Thymus (tissue), 11 donors: ENCODE measurements at regions not wholly inside any gene's neighbourhood (a gene's known extent, or its start where the extent isn't known, plus 50 kb on each side); places are given as distances from the start of the nearest gene placed in this dataset.

Experiments used
- DNase-seq, 9 donors: peaks; one replicate each; pipeline ENCODE4 v3.0.0-alpha.2; 2013; ENCODE audit warnings: low spot score in 9 of 9, low read depth in 6 of 9, missing footprints in 1 of 9
- H3K27ac ChIP-seq, 2 donors: one replicate each; pipeline ENCODE4 v1.5.1; 2013; ENCODE audit warnings: control low read depth in 1 of 2, low read depth in 1 of 2, low read length in 1 of 2, mild to moderate bottlenecking in 1 of 2, moderate library complexity in 1 of 2
- H3K27me3 ChIP-seq, 2 donors: one replicate each; pipeline ENCODE4 v1.5.1; 2013; ENCODE audit warnings: low read length in 1 of 2; ENCODE audit not compliant: control insufficient read depth in 2 of 2, insufficient read depth in 1 of 2
- H3K36me3 ChIP-seq, 2 donors: one replicate each; pipeline ENCODE4 v1.5.1; 2013; ENCODE audit warnings: low read length in 1 of 2, mild to moderate bottlenecking in 1 of 2, moderate library complexity in 1 of 2; ENCODE audit not compliant: control insufficient read depth in 2 of 2, insufficient read depth in 2 of 2
- H3K4me1 ChIP-seq, 2 donors: one replicate each; pipeline ENCODE4 v1.5.1; 2013; ENCODE audit warnings: low read length in 2 of 2; ENCODE audit not compliant: control insufficient read depth in 2 of 2, insufficient read depth in 2 of 2
- H3K4me3 ChIP-seq, 2 donors: one replicate each; pipeline ENCODE4 v1.5.1; 2013; ENCODE audit warnings: low read length in 2 of 2, control low read depth in 1 of 2, mild to moderate bottlenecking in 1 of 2
- H3K9me3 ChIP-seq, 2 donors: one replicate each; pipeline ENCODE4 v1.5.1; 2013; ENCODE audit warnings: low read length in 1 of 2, mild to moderate bottlenecking in 1 of 2; ENCODE audit not compliant: control insufficient read depth in 2 of 2, insufficient read depth in 1 of 2
- WGBS: extraction: QIAGEN DNeasy Blood & Tissue Kit; methylation state at CpG from one replicate; pipeline ENCODE4 v1.1.7; 2013; 5-methylcytosine and 5-hydroxymethylcytosine counted together
- donor health status: healthy.

- H3K36me3 ChIP-seq = no peaks in the 10 kb centered on the region
- H3K9me3 ChIP-seq = no peaks in the 10 kb centered on the region
- no peaks in the 10 kb centered on the region for H3K27me3 ChIP-seq
- no peaks in the 10 kb centered on the region for H3K4me1 ChIP-seq
- H3K27ac ChIP-seq = no peak overlapping the region
- WGBS = 82% methylated on average over 10 of the region's 10 CpGs
- no peak overlapping the region for H3K4me3 ChIP-seq
- no peak for DNase-seq
Observed at GRCh38 chr18:76098674-76099411, 396.2 kb downstream of the ZNF516 start.

- H3K4me1 ChIP-seq = no peaks in the 10 kb centered on the region
- H3K36me3 ChIP-seq = no peaks in the 10 kb centered on the region
- no peak overlapping the region for H3K27ac ChIP-seq
- no peak for DNase-seq
- peaks cover 0 to 7% of the 10 kb centered on the region in 2 donors for H3K9me3 ChIP-seq
- no peak overlapping the region for H3K4me3 ChIP-seq
- 92% methylated on average over 12 of the region's 12 CpGs for WGBS
- H3K27me3 ChIP-seq = no peaks in the 10 kb centered on the region
Observed at GRCh38 chr18:76081536-76081935, 413.5 kb downstream of the ZNF516 start.

GRCh38 chr18:76080430-76080829, 414.6 kb downstream of the ZNF516 start:
- no peaks in the 10 kb centered on the region for H3K4me1 ChIP-seq
- no peak overlapping the region for H3K4me3 ChIP-seq
- no peaks in the 10 kb centered on the region for H3K36me3 ChIP-seq
- no peak for DNase-seq
- H3K27me3 ChIP-seq = no peaks in the 10 kb centered on the region
- 95% methylated on average over 9 of the region's 9 CpGs for WGBS
- no peak overlapping the region for H3K27ac ChIP-seq
- H3K9me3 ChIP-seq = peaks cover 0 to 7% of the 10 kb centered on the region in 2 donors

DNA sequence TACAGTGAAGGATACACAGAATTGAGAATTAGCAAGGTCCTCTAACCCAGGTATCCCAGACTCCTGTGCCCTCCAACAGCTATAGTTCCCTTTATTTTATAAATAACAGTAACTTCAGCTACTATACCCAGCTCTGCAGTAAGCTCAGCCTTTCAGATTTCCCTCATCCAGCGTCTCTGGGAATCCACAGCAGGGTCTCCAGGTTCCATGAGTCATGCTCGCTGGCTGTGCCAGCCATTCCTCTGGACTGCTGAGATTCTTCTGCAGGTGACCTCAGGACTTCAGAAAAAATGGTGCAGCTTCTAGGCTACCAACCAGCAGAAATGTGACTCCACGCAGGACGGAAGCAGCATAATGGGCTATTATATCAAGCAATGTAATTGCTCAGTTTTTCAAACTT, 419.3 kb downstream of the ZNF516 start:
- no peak overlapping the region for H3K4me3 ChIP-seq
- no peaks in the 10 kb centered on the region for H3K27me3 ChIP-seq
- H3K36me3 ChIP-seq = no peaks in the 10 kb centered on the region
- no peaks in the 10 kb centered on the region for H3K4me1 ChIP-seq
- peaks cover 0 to 2% of the 10 kb centered on the region in 2 donors for H3K9me3 ChIP-seq
- H3K27ac ChIP-seq = no peak overlapping the region
- DNase-seq = no peak
- WGBS = 96% methylated on average over 4 of the region's 4 CpGs

DNA sequence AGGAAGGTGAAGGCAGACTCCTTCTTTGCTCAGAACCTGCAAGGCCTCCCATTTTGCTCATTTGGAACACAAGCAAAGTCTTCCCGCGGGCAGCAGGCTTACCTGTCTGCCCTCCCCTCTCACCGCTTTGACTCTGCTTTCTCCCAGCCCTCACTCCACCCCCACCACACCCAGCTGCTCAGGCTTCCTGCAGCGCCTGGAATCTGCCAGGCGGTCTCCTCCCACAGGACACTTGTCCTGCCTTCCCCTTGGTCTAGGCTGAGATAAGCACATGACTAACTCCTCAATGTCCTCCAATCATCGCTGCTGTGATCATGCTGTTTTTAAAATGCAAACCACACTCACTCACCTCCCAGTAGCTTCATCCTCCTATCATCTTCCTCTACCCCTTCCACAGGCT, 430.0 kb downstream of the ZNF516 start:
- Histone ChIP-seq H3K4me3 (no peak overlapping the region), H3K36me3 (no peaks in the 10 kb centered on the region), H3K27me3 (no peaks in the 10 kb centered on the region), H3K4me1 (no peaks in the 10 kb centered on the region), H3K27ac (no peak overlapping the region), H3K9me3 (no peaks in the 10 kb centered on the region)
- DNase-seq = no peak
- 27% methylated on average over 6 of the region's 6 CpGs for WGBS

GRCh38 chr18:76058146-76058545, 436.9 kb downstream of the ZNF516 start:
- Histone ChIP-seq H3K36me3 (no peaks in the 10 kb centered on the region), H3K9me3 (no peaks in the 10 kb centered on the region), H3K4me3 (no peak overlapping the region), H3K27ac (no peak overlapping the region), H3K27me3 (no peaks in the 10 kb centered on the region), H3K4me1 (no peaks in the 10 kb centered on the region)
- DNase-seq = no peak
- 80% methylated on average over 10 of the region's 10 CpGs for WGBS

- Histone ChIP-seq H3K4me1 (no peaks in the 10 kb centered on the region), H3K9me3 (no peaks in the 10 kb centered on the region), H3K27ac (no peak overlapping the region), H3K36me3 (no peaks in the 10 kb centered on the region), H3K27me3 (no peaks in the 10 kb centered on the region), H3K4me3 (no peak overlapping the region)
- no peak for DNase-seq
- 85% methylated on average over 16 of the region's 16 CpGs for WGBS
Observed at GRCh38 chr18:76057386-76057785, 437.7 kb downstream of the ZNF516 start.

GRCh38 chr18:76056471-76057110, 438.5 kb downstream of the ZNF516 start:
- Histone ChIP-seq H3K27ac (no peak overlapping the region), H3K4me3 (no peak overlapping the region), H3K27me3 (no peaks in the 10 kb centered on the region), H3K4me1 (no peaks in the 10 kb centered on the region), H3K9me3 (no peaks in the 10 kb centered on the region), H3K36me3 (no peaks in the 10 kb centered on the region)
- no peak for DNase-seq
- 94% methylated on average over 13 of the region's 13 CpGs for whole genome bisulfite sequencing

DNA sequence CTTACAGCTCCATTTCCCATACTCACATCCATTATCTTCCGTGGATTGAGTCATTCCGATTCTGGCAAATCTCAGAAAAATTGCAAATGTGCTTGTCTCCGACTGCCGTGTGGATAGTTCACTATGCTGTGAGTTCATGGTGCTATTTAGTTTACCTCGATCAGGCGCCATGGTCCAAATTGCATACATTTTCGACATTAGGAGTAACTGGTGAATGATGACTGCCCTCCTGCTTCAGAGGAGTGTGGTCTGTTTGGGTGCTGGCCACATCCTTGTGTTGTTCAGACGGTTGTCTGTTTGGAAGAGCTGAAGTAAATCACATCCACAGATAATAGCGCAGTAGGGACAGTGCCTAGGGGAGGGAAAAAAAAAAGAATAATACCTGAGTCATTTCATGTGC, 439.5 kb downstream of the ZNF516 start:
- Histone ChIP-seq H3K9me3 (no peaks in the 10 kb centered on the region), H3K36me3 (no peaks in the 10 kb centered on the region), H3K27ac (no peak overlapping the region), H3K4me3 (no peak overlapping the region), H3K4me1 (no peaks in the 10 kb centered on the region), H3K27me3 (no peaks in the 10 kb centered on the region)
- DNase-seq = no peak
- 95% methylated on average over 9 of the region's 9 CpGs for WGBS
